Ecto neural progenitor cell (in vitro differentiated cells): ENCODE measurements at regions not wholly inside any gene's neighbourhood (a gene's known extent, or its start where the extent isn't known, plus 50 kb on each side); places are given as distances from the start of the nearest gene placed in this dataset.
A peak's percentile ranks its signal among the peaks of the same experiment; 100 is the strongest.
"Not testable (repeated sequence)": the region's sequence is repeated elsewhere in the genome, so short reads cannot be mapped to it uniquely, and the experiment has no call there.

ENCODE experiments used
- DNase-seq: peaks from one replicate; pipeline ENCODE4 v3.0.0-alpha.2; 2018; ENCODE audit warnings: low spot score

DNA sequence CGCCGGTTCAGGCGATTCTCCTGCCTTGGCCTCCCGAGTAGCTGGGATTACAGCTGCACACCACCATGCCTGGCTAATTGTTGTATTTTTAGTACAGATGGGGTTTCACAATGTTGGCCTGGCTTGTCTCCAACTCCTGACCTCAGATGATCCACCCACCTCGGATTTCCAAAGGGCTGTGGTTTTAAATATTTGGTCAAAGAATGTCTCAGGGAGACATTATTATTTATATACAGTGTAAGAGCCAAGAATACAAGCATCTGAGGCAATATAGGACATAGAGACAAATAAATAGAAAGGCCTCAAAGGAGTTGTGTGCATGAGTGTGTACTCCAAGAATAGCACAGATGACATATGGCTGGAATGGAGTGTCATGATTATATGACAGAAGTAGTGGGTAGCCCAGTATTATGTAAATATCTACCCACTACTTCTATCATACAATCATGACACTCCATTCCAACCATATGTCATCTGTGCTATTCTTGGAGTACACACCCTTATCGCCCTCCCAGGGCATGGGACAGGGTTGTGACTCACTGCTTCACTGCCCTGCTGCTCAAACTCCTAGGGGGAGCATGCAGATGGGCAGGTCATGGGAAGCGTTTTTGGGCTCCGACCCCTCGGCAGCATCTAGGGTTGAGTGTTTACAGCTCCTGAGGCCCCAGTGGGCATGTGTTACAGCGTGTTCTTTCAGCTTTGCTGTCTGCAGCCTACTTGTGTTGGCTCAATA, 1649.8 kb upstream of the PCDH10 start:
- no peak for DNase-seq

DNA sequence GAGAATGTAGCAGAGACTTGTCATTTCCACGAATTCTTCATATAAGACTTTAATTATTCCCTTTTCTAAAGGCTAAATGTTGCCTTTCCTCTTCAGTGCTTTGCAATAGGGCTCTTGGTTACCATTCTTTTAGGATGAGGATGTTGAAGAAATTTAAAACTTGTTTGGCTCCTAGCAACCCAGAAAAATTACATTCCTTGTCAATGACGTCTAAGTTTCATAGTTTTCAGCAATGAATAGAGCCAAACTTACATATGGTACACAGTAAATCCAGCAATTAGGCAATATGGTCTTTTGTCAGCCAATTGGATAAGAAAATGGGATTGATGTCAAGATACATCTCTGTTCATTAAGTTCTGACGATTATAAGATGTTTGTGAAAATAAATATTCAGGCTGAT, 1639.6 kb upstream of the PCDH10 start:
- no peak for DNase-seq

DNA sequence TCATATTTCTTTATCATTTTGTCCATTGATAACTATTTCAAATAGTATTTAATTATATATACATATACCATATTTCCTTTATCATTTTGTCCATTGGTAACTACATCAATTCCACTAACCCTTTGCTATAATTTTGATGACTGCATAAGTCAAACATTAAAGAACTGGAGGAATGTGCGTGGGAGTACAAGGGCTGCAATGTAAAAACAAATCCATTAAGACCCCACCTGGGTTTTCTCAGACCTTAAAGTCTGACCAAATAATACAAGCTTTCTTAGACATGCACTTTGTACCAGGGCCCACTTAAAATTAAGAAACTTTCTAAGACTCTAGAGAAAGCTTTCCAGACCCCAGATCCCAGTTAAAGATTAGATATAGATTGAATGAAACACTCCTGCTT, 1622.4 kb upstream of the PCDH10 start:
- no peak for DNase-seq

DNA sequence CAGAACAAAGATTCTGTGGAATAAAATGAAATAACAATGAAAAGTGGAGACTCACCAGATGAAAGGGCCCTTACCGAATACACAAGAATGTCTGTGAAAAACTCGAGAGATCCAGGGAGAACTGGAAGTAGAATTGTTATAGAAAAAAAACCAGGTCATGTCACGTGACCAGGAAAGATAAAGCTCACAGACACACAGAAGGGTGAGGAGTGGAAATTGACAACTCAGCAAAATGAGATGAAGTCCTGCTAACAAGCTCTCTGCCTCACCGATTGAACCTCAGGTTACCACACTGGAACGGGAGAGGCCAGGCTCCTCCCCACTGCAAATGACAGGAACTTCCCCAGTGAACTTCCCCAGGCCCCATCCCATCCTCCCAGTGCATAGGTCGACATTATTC, 1618.0 kb upstream of the PCDH10 start:
- DNase-seq = no peak

DNA sequence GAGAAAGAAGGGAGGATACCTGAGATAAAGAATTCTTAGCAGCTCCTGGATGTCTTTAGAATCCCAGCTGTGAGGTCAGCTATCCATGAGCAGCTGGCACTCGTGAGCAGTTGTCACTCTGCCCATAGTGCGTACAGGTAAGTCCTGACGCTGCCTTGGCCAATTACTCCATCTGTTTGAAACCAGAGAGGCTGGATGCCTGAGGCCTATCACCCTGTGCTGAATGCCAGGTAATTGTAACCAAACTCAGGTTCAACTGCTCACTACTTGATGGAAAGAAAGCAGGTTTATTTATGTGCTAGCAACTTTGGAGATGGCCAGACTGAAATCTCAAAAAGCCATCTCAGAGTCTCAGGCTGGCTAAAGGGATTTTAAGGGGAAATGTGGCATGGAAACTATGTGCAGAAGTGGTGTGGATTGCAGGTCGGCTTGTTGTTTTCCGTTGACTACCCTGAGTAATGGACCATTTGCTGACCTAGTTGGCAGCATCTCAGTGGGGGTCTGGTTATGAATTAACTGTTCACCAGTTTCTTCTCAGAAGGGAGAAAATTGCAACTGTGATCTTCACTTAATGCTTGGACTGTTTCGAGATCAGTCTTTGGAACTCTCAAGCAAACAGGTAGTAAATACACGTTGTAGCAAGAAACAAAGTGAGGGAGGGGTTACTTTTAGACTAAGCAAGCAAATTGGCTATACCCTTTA, 1614.0 kb upstream of the PCDH10 start:
- no peak for DNase-seq

DNA sequence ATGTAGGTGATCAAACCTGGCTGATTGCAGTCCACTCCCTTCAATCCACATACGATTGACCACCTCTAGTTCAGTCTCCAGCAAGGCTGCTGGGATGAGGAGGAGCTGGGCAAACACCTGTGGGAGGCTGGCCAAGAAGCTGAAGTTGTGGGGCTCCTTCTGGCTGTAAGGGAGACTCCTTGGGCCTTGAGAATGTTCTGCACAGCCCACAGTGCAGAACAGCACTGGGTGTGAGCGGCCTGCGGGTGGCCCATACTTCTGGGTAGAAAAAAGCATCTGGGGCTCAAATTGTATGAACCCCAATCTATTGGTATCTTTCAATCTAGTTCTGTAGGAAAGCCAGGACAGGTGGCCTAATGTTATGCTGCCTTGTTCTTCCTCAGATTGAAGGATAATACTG, 1608.8 kb upstream of the PCDH10 start:
- no peak for DNase-seq

DNA sequence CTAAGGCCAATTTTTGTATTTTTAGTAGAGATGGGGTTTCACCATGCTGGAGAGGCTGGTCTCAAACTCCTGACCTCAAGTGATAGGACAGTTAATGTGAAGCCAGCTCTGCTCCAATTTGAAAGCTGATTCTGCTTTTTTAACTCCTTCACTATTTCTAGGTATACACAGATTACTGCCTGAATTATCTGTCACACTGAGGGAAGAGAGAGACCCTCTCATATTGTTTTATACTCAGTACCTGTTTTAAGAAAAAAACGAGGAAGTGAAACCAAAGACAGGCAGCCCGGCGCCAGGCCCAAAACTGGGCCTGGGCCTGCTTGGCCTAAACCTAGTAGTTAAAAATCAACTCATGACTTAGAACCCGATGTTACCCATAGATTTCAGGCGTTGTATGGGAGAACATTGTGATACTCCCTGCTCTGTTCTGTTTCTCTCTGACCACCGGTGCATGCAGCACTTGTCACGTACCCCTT, 1601.5 kb upstream of the PCDH10 start:
- no peak for DNase-seq

DNA sequence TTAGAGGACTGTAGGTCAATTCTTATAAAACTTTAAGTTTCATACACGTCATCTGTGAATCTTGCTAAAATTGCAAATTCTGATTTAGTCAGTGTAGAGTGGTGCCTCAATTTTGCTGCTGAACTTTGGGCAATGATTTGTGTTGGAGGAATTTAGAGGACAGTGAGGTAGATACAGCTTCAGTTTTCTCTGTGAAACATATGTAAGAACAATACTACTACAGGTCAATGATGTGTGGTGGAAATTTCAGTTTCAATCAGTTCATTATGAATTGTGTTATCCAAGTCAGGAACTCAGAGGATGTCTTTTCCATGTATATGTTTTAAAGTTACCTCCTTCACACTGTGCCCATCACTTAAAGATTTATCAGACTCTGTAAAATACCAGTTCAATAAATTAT, 1597.8 kb upstream of the PCDH10 start:
- no peak for DNase-seq

DNA sequence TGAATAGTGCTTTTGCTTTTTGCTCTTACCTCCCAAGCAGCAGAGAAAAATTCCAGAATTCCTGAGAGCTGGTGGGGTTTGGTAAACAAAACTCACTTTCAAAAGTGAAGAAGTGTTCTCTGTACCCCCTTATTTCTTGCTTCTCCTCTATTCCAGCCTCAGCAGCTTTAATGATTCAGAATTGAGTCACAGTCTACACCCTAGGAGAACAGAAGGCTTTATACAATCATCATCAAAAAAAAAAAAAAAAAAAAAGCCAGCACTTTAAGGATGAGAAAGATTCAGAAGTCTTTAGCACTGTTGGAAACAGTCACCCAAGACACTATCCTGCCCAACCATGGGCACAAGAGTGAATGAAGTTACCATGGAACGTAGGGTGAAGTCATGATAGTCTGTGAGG, 1583.1 kb upstream of the PCDH10 start:
- DNase-seq = no peak

DNA sequence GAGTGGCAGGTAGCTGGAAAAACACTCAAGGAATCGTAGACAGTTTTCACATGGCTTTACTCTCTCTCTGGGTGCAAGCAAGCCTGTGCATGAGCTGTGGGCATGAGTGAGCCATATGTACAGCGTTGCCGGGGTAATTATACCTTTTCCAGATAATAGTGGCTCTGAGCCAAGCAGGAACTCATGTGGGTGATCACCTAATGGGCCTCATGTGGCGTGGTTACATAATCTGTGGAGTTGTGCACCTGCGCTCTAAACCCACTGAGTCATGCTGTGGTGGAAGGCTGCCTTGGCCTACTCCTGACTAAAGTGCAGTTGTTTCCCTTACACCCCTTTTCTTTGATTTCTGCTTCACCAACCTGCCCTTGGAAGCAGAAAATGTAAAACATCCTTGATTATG, 1564.5 kb upstream of the PCDH10 start:
- no peak for DNase-seq

DNA sequence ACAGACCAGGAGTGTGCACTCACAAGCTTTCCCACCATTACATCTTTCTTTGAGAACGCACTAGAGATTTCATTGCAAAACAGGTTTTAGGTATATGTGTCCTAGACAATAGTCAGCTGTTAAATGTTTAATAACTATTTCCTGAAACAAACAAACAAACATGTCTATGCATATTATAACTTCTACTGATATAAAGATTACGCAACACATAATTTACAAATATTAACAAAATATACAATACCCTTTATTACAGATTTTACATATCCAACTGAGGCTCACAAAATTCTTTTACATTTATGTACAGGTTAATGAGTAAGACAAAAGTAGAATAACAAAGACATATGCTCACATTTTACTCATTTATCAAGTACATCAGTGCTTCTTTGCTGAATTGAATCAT, 1554.0 kb upstream of the PCDH10 start:
- DNase-seq = no peak

DNA sequence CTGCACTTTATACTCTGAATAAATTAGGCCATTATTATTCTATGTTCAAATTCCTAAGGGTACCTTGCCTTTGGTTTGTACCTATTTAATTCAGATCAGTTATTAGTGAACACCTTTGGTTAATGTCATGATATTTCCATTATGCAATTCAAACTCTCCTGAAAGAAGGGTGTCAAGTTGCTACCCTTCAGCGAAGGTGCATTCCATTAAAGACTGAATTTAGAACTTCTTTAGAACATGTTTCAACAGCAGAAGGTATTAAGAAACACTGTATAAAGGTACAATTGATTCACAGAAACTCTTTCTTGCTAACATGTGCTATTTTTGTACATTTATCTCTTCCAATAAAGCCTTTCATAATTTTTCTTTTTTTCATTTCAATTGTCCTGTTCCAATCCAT, 1545.4 kb upstream of the PCDH10 start:
- no peak for DNase-seq

DNA sequence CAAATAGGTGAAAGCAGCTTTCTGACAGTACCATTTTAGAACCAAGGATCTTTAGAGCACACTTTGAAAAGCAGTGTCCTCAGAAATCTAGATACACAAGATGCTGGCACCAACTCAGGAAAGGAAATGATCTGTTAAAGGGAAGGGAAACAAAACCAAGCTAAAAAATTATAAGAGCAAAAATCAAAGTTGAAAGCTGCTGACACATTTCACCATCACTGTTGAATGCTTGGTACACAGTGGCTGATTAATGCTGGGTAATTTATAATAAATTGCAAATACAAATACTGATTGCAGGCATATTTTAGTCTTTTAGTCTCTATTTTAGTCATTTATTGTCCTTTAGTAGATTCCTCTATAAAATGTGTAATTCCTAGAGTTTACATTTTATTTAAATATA, 1540.1 kb upstream of the PCDH10 start:
- DNase-seq = no peak

DNA sequence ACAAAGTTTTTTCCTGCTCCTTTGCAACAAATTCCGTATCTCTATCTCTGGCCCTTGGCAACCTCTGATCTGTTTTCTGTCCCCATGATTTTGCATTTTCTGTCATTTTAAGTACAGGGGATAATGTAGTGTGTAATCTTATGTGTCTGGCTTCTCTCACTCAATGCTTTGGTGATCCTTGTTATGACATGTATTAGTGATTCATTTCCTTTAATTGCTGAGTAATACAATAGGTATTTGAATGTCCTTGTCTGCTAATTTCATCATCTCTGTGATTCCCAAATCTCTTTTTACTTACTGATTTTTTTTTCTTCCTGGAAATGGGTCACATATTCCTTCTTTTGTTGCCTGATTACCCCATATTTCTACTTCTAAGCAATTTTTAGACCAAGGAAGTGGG, 1538.6 kb upstream of the PCDH10 start:
- DNase-seq = not testable (repeated sequence)

DNA sequence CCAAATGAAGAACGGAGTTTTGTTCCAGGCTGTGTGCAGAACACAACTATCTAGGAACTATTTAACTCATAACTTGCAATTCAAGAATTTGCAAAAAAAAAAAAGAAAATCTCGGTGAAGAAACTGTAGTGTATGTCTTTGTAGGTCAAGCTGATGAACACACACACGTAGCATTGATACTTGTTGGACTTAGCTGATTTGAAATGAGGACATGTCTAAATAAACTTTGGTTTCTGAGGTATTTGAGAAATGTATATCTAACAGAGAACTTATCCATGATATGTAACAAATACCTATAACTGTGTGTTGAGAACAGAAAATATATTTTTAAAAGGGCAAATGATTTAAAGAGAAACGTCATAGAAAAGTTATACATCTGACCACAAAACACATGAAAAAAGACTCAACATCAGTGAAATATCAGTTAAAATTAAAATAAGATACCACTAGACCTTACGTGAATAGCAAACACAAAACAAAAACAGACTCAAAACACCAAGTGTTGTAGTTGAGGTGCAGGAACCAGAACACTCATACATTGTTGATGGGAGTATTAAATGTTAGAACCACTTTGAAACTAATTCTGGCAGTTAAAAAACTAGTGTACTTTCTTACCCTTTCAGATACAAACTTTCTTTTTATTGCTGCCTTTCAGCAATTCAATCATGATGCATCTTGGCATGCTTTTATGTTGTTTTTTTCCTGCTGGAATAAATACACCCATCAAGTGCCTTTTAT, 1535.8 kb upstream of the PCDH10 start:
- no peak for DNase-seq

DNA sequence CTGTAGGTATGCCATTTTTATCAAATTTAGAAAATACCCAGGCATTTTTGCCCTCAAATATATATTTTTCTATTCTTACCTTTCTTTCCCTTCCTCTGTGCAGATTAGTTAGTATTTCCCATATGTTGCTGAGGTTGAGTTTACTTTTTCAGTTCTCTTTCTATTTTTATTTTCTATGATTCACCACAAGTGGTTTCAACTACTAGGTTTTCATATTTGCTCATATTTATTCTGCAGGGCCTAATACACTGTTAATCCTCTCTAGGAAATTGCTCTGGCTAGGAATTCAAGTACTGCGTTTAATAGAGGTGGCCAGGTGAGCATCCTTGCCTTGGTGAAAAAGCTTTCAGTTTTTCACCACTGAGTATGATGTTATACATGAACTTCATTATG, 1535.3 kb upstream of the PCDH10 start:
- DNase-seq = no peak

DNA sequence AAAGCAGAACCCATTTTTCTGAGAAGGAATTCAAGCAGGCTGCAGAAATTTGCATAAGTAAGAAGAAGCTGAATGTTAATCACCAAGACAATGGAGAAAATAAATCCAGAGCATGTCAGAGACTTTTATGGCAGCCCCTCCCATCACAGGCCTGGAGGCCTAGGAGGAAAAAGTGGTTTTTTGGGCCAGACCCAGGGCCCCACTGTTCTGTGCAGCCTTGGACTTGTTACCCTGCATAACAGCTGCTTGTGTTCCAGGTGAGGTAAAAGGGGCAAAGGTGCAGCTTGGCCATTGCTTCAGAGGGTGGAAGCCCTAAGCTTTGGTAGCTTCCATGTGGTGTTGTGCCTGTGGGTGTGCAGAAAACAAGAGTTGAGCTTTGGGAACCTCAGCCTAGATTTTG, 1516.2 kb upstream of the PCDH10 start:
- DNase-seq = no peak

DNA sequence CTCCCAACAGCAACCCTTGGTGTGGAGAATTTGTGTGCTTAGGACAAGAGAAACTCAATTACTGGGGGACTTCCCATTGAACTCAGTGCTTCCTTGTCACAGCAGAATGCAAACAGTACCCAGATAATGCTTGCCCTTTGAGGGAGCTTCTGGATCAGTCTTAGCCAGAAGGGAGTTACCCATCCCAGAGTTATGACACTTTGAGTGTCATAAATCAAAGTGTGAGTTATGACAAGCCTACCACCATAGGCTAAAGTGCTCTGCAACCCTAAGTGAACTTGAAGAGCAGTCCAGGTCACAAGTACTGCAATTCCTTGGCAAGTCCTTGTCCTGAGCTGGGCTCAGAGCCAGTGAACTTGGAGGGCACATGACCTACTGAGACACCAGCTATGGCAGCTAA, 1513.9 kb upstream of the PCDH10 start:
- no peak for DNase-seq

DNA sequence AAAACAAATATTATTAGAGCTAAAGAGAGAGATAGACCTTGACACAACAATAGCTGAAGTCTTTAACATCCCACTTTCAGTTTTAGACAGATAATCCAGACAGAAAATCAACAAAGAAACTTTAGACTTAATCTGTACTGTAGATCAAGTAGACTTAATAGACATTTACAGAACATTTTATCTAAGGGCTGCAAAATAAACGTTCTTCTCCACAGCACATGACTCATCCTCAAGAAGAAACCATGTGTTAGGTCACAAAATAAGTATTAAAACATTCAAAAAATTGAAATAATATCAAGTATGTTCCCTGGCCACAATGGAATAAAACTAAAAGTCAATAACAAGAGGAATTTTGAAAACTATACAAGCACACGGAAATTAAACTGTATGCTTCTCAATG, 1510.3 kb upstream of the PCDH10 start:
- no peak for DNase-seq

DNA sequence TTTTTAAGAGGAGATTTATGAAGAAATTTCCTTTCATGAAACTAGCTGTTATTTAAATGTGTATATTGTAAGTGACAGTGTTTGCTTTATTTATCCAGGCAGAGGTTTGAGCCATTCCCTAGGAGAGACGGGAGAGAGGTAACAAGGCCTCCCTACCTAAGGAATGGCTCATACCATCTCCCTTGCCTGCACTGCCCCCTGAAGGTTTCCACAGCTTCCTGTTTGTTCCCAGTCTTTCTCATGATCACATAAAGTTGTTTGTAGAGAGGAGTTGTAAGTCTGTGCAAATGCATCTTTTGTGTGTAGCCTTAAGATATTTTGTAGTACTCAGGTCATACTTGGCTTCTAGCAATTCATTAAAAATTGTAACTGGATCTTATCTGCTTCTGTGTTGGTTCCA, 1504.5 kb upstream of the PCDH10 start:
- peak; percentile 50 for DNase-seq

DNA sequence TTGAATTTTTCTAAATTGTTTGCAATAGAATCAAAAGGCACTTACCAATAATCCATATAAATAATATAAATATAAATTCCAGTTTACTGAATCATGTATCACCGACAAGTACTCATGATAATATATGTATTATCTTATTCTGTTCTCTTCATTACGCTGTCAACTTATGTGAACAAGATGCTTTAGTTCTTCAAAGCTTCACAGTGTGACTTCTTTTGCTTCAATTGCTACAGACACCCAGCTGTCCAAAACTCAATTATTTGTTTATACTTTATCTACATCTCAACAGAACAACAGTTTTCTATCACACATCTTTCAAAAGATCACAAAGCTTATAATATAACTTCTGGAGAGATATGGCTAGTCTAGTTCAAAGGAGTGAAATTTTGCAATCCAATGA, 1499.9 kb upstream of the PCDH10 start:
- no peak for DNase-seq

DNA sequence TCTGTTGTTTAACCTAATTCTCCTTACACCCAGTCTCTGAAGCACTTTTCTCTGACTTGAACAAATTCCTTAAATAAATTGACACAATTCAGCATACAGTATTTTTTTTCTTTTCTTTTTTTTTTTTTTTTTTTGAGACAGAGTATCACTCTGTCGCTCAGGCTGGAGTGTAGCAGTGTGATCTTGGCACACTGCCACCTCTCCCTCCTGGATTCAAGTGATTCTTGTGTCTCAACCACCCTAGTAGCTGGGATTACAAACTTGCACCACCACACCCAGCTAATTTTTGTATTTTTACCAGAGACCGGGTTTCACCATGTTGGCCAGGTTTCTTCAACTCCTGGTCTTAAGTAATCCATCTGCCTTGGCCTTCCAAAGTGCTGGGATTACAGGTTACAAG, 1498.1 kb upstream of the PCDH10 start:
- DNase-seq = no peak

DNA sequence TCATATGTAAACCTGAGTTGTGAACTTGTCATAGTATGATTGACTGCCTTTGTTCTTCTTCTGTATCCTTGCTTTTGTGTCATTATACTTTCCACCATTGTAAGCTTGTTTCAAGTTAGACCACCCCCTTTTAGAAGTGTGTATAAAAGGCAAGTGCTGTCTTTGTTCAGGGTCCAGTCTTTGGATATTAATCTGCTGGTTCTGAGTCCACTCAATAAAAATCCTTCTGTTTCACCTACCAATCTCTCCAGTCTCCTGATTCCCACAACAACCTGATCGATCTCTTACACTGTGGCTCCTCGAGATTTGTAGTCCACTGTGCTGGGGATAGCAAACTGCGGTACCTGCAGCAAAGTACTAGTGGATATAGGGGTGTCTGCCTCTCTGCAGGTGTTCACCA, 1465.8 kb upstream of the PCDH10 start:
- DNase-seq = not testable (repeated sequence)
